ENCODE measurements at regions not wholly inside any gene's neighbourhood (a gene's known extent, or its start where the extent isn't known, plus 50 kb on each side); places are given as distances from the start of the nearest gene placed in this dataset.

DNA sequence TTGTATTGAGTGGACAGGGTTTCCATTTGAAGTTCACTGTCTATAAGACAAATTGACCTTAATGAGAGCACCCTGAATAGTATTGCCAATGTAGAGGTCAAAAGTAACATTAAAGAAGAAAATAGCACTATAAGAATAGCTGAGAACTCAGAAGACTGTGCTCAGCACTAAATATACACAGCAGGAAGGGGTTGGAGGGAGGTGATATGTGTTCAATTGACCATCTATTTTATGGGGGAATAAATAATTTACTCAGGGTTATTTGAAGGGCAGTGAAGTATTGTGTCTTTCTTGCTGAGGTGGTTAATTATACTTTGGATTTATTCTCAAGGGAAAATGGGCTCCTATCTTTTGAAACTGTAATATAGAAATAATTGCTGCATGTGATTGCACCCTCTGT is 1380.5 kb upstream of the SPRY2 start:
- Histone ChIP-seq H3K4me3 (no peak overlapping the region), H3K27ac (no peak overlapping the region), H3K4me1 (no peaks in the 10 kb centered on the region), H3K36me3 (no peaks in the 10 kb centered on the region), H3K27me3 (no peaks in the 10 kb centered on the region), H3K9me3 (no peaks in the 10 kb centered on the region)
- no peak for ATAC-seq
- TF ChIP-seq POLR2A (IDR thresholded peaks at IDR 0.05) (no peak), EP300 (IDR thresholded peaks at IDR 0.05) (no peak), POLR2AphosphoS5 (IDR thresholded peaks at IDR 0.05) (no peak)
- TF ChIP-seq, protein P1, sequence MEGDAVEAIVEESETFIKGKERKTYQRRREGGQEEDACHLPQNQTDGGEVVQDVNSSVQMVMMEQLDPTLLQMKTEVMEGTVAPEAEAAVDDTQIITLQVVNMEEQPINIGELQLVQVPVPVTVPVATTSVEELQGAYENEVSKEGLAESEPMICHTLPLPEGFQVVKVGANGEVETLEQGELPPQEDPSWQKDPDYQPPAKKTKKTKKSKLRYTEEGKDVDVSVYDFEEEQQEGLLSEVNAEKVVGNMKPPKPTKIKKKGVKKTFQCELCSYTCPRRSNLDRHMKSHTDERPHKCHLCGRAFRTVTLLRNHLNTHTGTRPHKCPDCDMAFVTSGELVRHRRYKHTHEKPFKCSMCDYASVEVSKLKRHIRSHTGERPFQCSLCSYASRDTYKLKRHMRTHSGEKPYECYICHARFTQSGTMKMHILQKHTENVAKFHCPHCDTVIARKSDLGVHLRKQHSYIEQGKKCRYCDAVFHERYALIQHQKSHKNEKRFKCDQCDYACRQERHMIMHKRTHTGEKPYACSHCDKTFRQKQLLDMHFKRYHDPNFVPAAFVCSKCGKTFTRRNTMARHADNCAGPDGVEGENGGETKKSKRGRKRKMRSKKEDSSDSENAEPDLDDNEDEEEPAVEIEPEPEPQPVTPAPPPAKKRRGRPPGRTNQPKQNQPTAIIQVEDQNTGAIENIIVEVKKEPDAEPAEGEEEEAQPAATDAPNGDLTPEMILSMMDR (IDR thresholded peaks at IDR 0.05) = no peak

DNA sequence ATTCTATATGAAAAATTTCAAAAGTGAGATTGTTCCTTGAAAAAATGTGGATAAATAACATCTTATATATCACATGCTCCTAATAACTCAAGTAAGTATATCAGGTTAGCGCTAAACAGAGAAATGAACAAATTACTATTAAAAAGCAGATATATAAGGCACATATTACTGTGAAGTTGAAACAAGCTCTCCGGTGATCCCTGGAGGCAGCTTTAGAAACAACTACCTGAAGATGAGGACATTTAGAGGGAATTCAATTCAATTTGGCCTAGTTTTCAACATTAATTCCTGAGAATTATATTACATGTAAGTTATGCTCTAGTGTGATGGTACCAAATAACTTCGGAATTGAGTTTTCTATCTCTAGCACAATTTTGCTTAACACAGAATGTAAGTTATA is 1373.6 kb upstream of the SPRY2 start:
- Histone ChIP-seq H3K27ac (no peak overlapping the region), H3K4me1 (no peaks in the 10 kb centered on the region), H3K9me3 (no peaks in the 10 kb centered on the region), H3K36me3 (no peaks in the 10 kb centered on the region), H3K27me3 (peaks cover 10% of the 10 kb centered on the region), H3K4me3 (no peak overlapping the region)
- TF ChIP-seq, protein P1 (IDR thresholded peaks at IDR 0.05) = no peak
- TF ChIP-seq POLR2A (IDR thresholded peaks at IDR 0.05) = no peak
- TF ChIP-seq POLR2AphosphoS5 (IDR thresholded peaks at IDR 0.05) = no peak
- WGBS, 2 donors (ENCODE audit: low coverage in 1 of 2) = 59 to 74% methylated on average over 2 to 3 of the region's 3 CpGs
- no peak for ATAC-seq

DNA sequence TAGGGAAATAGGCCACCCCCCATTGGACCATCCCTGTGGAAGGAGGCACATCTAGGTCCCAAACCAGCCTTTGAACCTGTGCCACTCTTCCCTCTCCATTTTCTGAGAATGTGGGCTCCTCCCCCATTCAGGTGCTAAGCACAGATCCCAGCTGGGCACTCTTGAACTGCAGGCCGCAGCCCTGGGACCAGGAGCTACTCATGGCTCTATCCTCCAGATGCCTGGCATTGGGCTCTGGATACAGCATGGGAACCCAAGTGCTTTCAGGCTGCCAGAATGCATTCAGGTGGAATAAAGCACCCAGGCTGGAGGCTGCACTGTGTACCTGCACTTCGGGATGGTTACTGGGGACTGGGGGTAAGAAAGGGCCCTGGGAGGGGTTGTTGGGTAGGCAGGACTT is 1372.3 kb upstream of the SPRY2 start:
- no peaks in the 10 kb centered on the region for H3K4me1 ChIP-seq
- WGBS, 2 donors (ENCODE audit: low coverage in 1 of 2) = no CpG with 5 or more reads among the region's 2 CpGs
- H3K27ac ChIP-seq = no peak overlapping the region
- H3K9me3 ChIP-seq = no peaks in the 10 kb centered on the region
- TF ChIP-seq EP300 (IDR thresholded peaks at IDR 0.05) = no peak
- TF ChIP-seq POLR2AphosphoS5 (IDR thresholded peaks at IDR 0.05) = no peak
- TF ChIP-seq, protein P1 (IDR thresholded peaks at IDR 0.05) = no peak
- no peak for TF ChIP-seq POLR2A (IDR thresholded peaks at IDR 0.05)
- no peak overlapping the region for H3K4me3 ChIP-seq
- H3K36me3 ChIP-seq = no peaks in the 10 kb centered on the region
- peaks cover 10% of the 10 kb centered on the region for H3K27me3 ChIP-seq
- ATAC-seq = no peak

DNA sequence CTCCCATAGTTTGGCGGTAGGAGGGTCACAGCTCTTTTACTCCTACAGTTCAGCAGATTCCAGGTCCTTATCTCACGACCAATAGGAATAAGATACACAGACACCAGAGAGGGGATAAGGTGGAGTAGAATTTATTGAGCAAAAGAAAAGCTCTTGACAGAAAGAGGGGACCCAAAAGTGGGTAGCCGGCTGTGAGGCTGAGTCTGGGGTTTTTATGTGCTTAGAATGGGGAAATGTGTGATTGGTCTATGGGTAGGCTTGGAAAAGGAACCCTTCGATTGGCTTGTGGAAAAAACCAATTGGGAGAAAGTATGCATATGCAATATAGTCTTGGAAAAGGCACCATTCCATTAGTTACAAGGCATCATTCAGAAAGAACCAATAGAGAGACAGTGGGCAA is 1356.9 kb upstream of the SPRY2 start:
- Histone ChIP-seq H3K4me1 (no peaks in the 10 kb centered on the region), H3K27me3 (no peaks in the 10 kb centered on the region), H3K4me3 (no peak overlapping the region), H3K36me3 (no peaks in the 10 kb centered on the region), H3K9me3 (no peaks in the 10 kb centered on the region), H3K27ac (no peak overlapping the region)
- no peak for ATAC-seq
- WGBS, 2 donors (ENCODE audit: low coverage in 1 of 2) = 84 to 100% methylated on average over 3 to 4 of the region's 4 CpGs
- no peak for TF ChIP-seq EP300 (IDR thresholded peaks at IDR 0.05)
- no peak for TF ChIP-seq POLR2A (IDR thresholded peaks at IDR 0.05)
- TF ChIP-seq POLR2AphosphoS5 (IDR thresholded peaks at IDR 0.05) = no peak
- TF ChIP-seq, protein P1 (IDR thresholded peaks at IDR 0.05) = no peak

DNA sequence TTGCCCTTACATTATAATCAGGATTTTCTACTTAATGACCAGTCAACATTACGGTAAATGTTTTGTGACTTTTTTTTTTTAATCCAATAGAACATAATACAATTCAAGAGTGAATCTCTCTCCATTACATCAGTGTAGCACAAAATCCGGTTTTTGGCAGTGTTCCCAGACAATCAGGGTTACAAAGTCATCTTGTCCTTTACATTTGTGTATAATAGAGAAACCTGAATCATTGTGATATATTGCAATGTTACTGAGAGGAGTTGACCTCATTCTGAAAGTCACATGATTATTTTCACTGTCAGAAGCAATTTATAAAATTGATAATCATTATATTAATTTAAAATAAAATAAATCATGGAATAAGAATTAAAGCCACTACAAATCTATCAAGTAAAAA is 1346.0 kb upstream of the SPRY2 start:
- Histone ChIP-seq H3K4me3 (no peak overlapping the region), H3K4me1 (no peaks in the 10 kb centered on the region), H3K36me3 (no peaks in the 10 kb centered on the region), H3K9me3 (no peaks in the 10 kb centered on the region), H3K27me3 (no peaks in the 10 kb centered on the region), H3K27ac (no peak overlapping the region)
- WGBS, 2 donors (ENCODE audit: low coverage in 1 of 2) = 27 to 28% methylated on average over 2 of the region's 2 CpGs
- no peak for TF ChIP-seq EP300 (IDR thresholded peaks at IDR 0.05)
- TF ChIP-seq, protein P1 (IDR thresholded peaks at IDR 0.05) = no peak
- TF ChIP-seq POLR2AphosphoS5 (IDR thresholded peaks at IDR 0.05) = no peak
- TF ChIP-seq POLR2A (IDR thresholded peaks at IDR 0.05) = no peak
- no peak for ATAC-seq

Data from gastroesophageal sphincter (tissue), 4 donors.